Uterus (tissue), 3 donors: ENCODE measurements at regions not wholly inside any gene's neighbourhood (a gene's known extent, or its start where the extent isn't known, plus 50 kb on each side); places are given as distances from the start of the nearest gene placed in this dataset.

Experiments used
- DNase-seq, 2 donors: peaks; one replicate each; pipeline ENCODE4 v3.0.0-alpha.2; 2019 to 2020
- H3K27ac ChIP-seq, 2 donors: fragments of 200-600 bp; sonication (generic); 1 replicate in 1 of 2; 2 replicates in 1 of 2; pipeline ENCODE4 v1.5.1; 2016 to 2018
- H3K27me3 ChIP-seq, 2 donors: fragments of 200-600 bp; sonication (generic); one replicate each; pipeline ENCODE4 v1.5.1; 2018 to 2019; ENCODE audit warnings: control low read depth in 1 of 2
- H3K36me3 ChIP-seq, 2 donors: fragments of 200-600 bp; sonication (generic); one replicate each; pipeline ENCODE4 v1.5.1; 2019; ENCODE audit warnings: control low read depth in 1 of 2
- H3K4me1 ChIP-seq, 2 donors: fragments of 200-600 bp; sonication (generic); one replicate each; pipeline ENCODE4 v1.5.1; 2018 to 2019; ENCODE audit warnings: control low read depth in 1 of 2
- H3K4me3 ChIP-seq, 2 donors: fragments of 200-600 bp; sonication (generic); 1 replicate in 1 of 2; 2 replicates in 1 of 2; pipeline ENCODE4 v1.5.1; 2018 to 2019; ENCODE audit warnings: mild to moderate bottlenecking in 1 of 2
- H3K9me3 ChIP-seq, 2 donors: fragments of 200-600 bp; sonication (generic); one replicate each; pipeline ENCODE4 v1.5.1; 2019; ENCODE audit warnings: control low read depth in 1 of 2
- CTCF ChIP-seq, 4 experiments: fragments of 200-600 bp in 2 of 4; fragments of 450-650 bp in 2 of 4; sonication (generic) in 2 of 4; IDR thresholded peaks; one replicate each; pipeline ENCODE4 v1.5.1; 2016 to 2019; ENCODE audit warnings: antibody characterized with exemption in 4 of 4, mild to moderate bottlenecking in 2 of 4, moderate library complexity in 1 of 4
- POLR2A ChIP-seq, 2 donors: fragments of 450-650 bp; IDR thresholded peaks; one replicate each; pipeline ENCODE4 v1.6.1; 2016; ENCODE audit warnings: antibody characterized with exemption in 2 of 2, mild to moderate bottlenecking in 1 of 2, moderate library complexity in 1 of 2
- intact Hi-C: fragments of 100-400 bp; cut with DNase I; formaldehyde crosslinking; loops from one replicate; pipeline ENCODE4 v1.15.1; 2023; ENCODE audit warnings: low total_unique reads
- donor health status: DM: yes; HTN: yes; CAD: no.

- H3K27ac ChIP-seq: no peak overlapping the region
- H3K4me3 ChIP-seq: no peak overlapping the region
- TF ChIP-seq POLR2A (IDR thresholded peaks at IDR 0.05): no peak
- TF ChIP-seq CTCF (IDR thresholded peaks at IDR 0.05): no peak
- intact Hi-C loops: no loop called here
- H3K4me1 ChIP-seq: no peaks in the 10 kb centered on the region
- H3K27me3 ChIP-seq: no peaks in the 10 kb centered on the region
- H3K9me3 ChIP-seq: no peaks in the 10 kb centered on the region
- no peak for DNase-seq
- no peaks in the 10 kb centered on the region for H3K36me3 ChIP-seq
Measured at GRCh38 chr10:8248868-8249267, 194.4 kb downstream of the GATA3 start.

- no peak for DNase-seq
- H3K4me3 ChIP-seq: no peak overlapping the region
- no peaks in the 10 kb centered on the region for H3K9me3 ChIP-seq
- no peaks in the 10 kb centered on the region for H3K4me1 ChIP-seq
- H3K27me3 ChIP-seq: no peaks in the 10 kb centered on the region
- intact Hi-C loops: no loop called here
- TF ChIP-seq CTCF (IDR thresholded peaks at IDR 0.05): no peak
- no peak for TF ChIP-seq POLR2A (IDR thresholded peaks at IDR 0.05)
- H3K36me3 ChIP-seq: no peaks in the 10 kb centered on the region
- H3K27ac ChIP-seq: no peak overlapping the region
Measured at GRCh38 chr10:8254350-8254749, 199.9 kb downstream of the GATA3 start.

- Histone ChIP-seq H3K27ac (no peak overlapping the region), H3K9me3 (no peaks in the 10 kb centered on the region), H3K36me3 (no peaks in the 10 kb centered on the region), H3K4me1 (no peaks in the 10 kb centered on the region), H3K4me3 (no peak overlapping the region), H3K27me3 (no peaks in the 10 kb centered on the region)
- TF ChIP-seq POLR2A (IDR thresholded peaks at IDR 0.05): no peak
- no peak for TF ChIP-seq CTCF (IDR thresholded peaks at IDR 0.05)
- intact Hi-C loops: no loop called here
- DNase-seq: no peak
Measured at GRCh38 chr10:8255301-8255700, 200.8 kb downstream of the GATA3 start.

- H3K9me3 ChIP-seq: no peaks in the 10 kb centered on the region
- no peaks in the 10 kb centered on the region for H3K4me1 ChIP-seq
- DNase-seq: no peak
- TF ChIP-seq POLR2A (IDR thresholded peaks at IDR 0.05) (no peak), CTCF (IDR thresholded peaks at IDR 0.05) (no peak)
- H3K27ac ChIP-seq: no peak overlapping the region
- no peaks in the 10 kb centered on the region for H3K36me3 ChIP-seq
- no peak overlapping the region for H3K4me3 ChIP-seq
- H3K27me3 ChIP-seq: no peaks in the 10 kb centered on the region
- intact Hi-C loops: no loop called here
Measured at GRCh38 chr10:8260645-8261044, 206.2 kb downstream of the GATA3 start.

- Histone ChIP-seq H3K9me3 (no peaks in the 10 kb centered on the region), H3K27me3 (no peaks in the 10 kb centered on the region), H3K36me3 (no peaks in the 10 kb centered on the region), H3K4me1 (no peaks in the 10 kb centered on the region), H3K4me3 (no peak overlapping the region), H3K27ac (no peak overlapping the region)
- no peak for TF ChIP-seq CTCF (IDR thresholded peaks at IDR 0.05)
- no peak for TF ChIP-seq POLR2A (IDR thresholded peaks at IDR 0.05)
- intact Hi-C loops: no loop called here
- no peak for DNase-seq
Measured at GRCh38 chr10:8262317-8262716, 207.8 kb downstream of the GATA3 start.
